Upper lobe of left lung (tissue), 6 donors: ENCODE measurements at regions not wholly inside any gene's neighbourhood (a gene's known extent, or its start where the extent isn't known, plus 50 kb on each side); places are given as distances from the start of the nearest gene placed in this dataset.

ENCODE experiments used
- ATAC-seq, 2 donors: fragments of 200-7000 bp; cut with Tn5 transposase; one replicate each; pipeline ENCODE4 v1.9.1; 2022; ENCODE audit warnings: mild to moderate bottlenecking in 2 of 2, moderate library complexity in 2 of 2; ENCODE audit not compliant: low FRiP score in 2 of 2
- DNase-seq, 2 donors: peaks; one replicate each; pipeline ENCODE4 v3.0.0-alpha.2; 2019 to 2020
- H3K27ac ChIP-seq, 4 donors: fragments of 200-600 bp; sonication (generic); one replicate each; pipeline ENCODE4 v1.5.1; 2016 to 2019
- H3K27me3 ChIP-seq, 4 donors: fragments of 200-600 bp; sonication (generic); one replicate each; pipeline ENCODE4 v1.5.1; 2017 to 2019
- H3K36me3 ChIP-seq, 4 donors: fragments of 200-600 bp; sonication (generic); one replicate each; pipeline ENCODE4 v1.5.1; 2016 to 2019
- H3K4me1 ChIP-seq, 4 donors: fragments of 200-600 bp; sonication (generic); one replicate each; pipeline ENCODE4 v1.5.1; 2018 to 2019
- H3K4me3 ChIP-seq, 4 donors: fragments of 200-600 bp; sonication (generic); one replicate each; pipeline ENCODE4 v1.5.1; 2017 to 2019; ENCODE audit warnings: mild to moderate bottlenecking in 2 of 4, moderate library complexity in 1 of 4
- H3K9me3 ChIP-seq, 4 donors: fragments of 200-600 bp; sonication (generic); one replicate each; pipeline ENCODE4 v1.5.1; 2018 to 2019
- CTCF ChIP-seq, 6 experiments: fragments of 450-650 bp in 4 of 6; fragments of 200-600 bp in 2 of 6; sonication (generic) in 2 of 6; IDR thresholded peaks; one replicate each; pipeline ENCODE4 v1.5.1; 2016 to 2019; ENCODE audit warnings: antibody characterized with exemption in 6 of 6
- EP300 ChIP-seq, 4 donors: sonication (generic); formaldehyde crosslinking; IDR thresholded peaks; one replicate each; pipeline ENCODE4 v1.5.1; 2017; ENCODE audit warnings: antibody characterized with exemption in 4 of 4, control low read depth in 2 of 4
- POLR2A ChIP-seq, 4 donors: fragments of 450-650 bp; IDR thresholded peaks; one replicate each; pipeline ENCODE4 v1.5.1; 2016 to 2017; ENCODE audit warnings: antibody characterized with exemption in 4 of 4, mild to moderate bottlenecking in 2 of 4
- POLR2AphosphoS5 ChIP-seq, 2 donors: sonication (generic); formaldehyde crosslinking; IDR thresholded peaks; one replicate each; pipeline ENCODE4 v1.5.1; 2017; ENCODE audit warnings: antibody characterized with exemption in 2 of 2
- WGBS, 2 donors: methylation state at CpG; one replicate each; pipeline ENCODE4 v1.1.5; 2017 to 2018; 5-methylcytosine and 5-hydroxymethylcytosine counted together
- donor health status: DM: no; HTN: no; CAD: no; lungs with moderate emphysema.
- donor health status: DM: no; HTN: yes; CAD: no; lungs with severe emphysema.

DNA sequence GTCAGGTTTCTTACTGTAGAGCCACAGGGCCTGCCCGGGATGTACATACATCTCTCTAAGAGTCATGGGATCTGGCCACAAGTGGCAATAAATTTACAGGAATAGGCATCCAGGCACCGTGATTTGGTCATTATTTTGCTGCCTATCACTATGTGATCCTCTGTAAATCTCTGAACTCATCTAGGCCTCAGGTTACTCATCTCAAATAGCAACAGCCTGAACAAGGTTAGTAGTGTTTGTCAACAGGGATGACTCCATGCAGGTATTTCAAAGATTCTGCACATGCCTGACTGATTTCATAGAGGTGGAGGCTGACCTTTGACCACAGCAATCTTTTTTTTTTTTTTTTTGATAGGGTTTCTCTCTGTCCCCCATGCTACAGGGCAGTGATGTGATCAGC, 88.8 kb upstream of the TBL1XR1 start:
- no peak for ATAC-seq
- Histone ChIP-seq H3K4me3 (no peak overlapping the region), H3K27ac (no peak overlapping the region), H3K9me3 (no peaks in the 10 kb centered on the region), H3K36me3 (no peaks in the 10 kb centered on the region), H3K4me1 (peaks cover 9 to 21% (median 12%) of the 10 kb centered on the region in 4 donors), H3K27me3 (no peaks in the 10 kb centered on the region)
- TF ChIP-seq POLR2A (IDR thresholded peaks at IDR 0.05) (no peak), EP300 (IDR thresholded peaks at IDR 0.05) (no peak), CTCF (IDR thresholded peaks at IDR 0.05) (no peak), POLR2AphosphoS5 (IDR thresholded peaks at IDR 0.05) (no peak)
- 89 to 93% methylated on average over 2 of the region's 2 CpGs for WGBS, 2 donors
- no peak for DNase-seq

- H3K36me3 ChIP-seq = no peaks in the 10 kb centered on the region
- no peak overlapping the region for H3K27ac ChIP-seq
- ATAC-seq = no peak
- peaks cover 9 to 13% (median 12%) of the 10 kb centered on the region in 4 donors for H3K4me1 ChIP-seq
- no peak overlapping the region for H3K4me3 ChIP-seq
- WGBS, 2 donors = 71 to 92% methylated on average over 4 of the region's 4 CpGs
- DNase-seq = no peak
- TF ChIP-seq EP300 (IDR thresholded peaks at IDR 0.05) = no peak
- TF ChIP-seq CTCF (IDR thresholded peaks at IDR 0.05) = no peak
- no peak for TF ChIP-seq POLR2AphosphoS5 (IDR thresholded peaks at IDR 0.05)
- H3K27me3 ChIP-seq = no peaks in the 10 kb centered on the region
- H3K9me3 ChIP-seq = no peaks in the 10 kb centered on the region
Measured at GRCh38 chr3:177287231-177287630, 89.9 kb upstream of the TBL1XR1 start.

- ATAC-seq (no peak), DNase-seq (no peak)
- WGBS, 2 donors = 82% methylated on average over 8 of the region's 8 CpGs
- no peak overlapping the region for H3K4me3 ChIP-seq
- H3K36me3 ChIP-seq = no peaks in the 10 kb centered on the region
- H3K27me3 ChIP-seq = no peaks in the 10 kb centered on the region
- H3K4me1 ChIP-seq = no peaks in the 10 kb centered on the region
- no peaks in the 10 kb centered on the region for H3K9me3 ChIP-seq
- H3K27ac ChIP-seq = no peak overlapping the region
- no peak for TF ChIP-seq CTCF (IDR thresholded peaks at IDR 0.05)
- TF ChIP-seq POLR2A (IDR thresholded peaks at IDR 0.05) = no peak
- TF ChIP-seq POLR2AphosphoS5 (IDR thresholded peaks at IDR 0.05) = no peak
- TF ChIP-seq EP300 (IDR thresholded peaks at IDR 0.05) = no peak
Measured at GRCh38 chr3:177290633-177291032, 93.4 kb upstream of the TBL1XR1 start.

DNA sequence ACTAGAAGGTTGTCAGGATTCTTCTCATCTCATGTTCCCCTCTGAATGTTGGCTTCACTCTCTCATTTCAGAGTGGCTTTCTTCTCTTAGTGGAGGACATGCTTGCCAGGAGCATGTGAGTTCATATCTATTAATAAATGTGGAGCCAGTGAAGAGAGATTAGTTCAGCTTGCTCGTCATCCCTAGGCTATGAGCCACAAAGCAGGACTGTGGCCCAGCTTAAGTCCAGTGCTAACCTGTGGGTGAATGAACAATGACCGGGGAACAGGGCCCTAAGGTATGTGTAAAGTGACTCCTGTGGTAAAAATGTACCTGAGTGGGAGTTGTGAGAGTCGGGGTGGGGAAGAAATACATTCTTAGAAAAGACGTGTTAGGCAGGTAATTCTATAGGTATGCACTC, 96.9 kb upstream of the TBL1XR1 start:
- peak in 1 of 2 donors; percentile 93 for ATAC-seq
- DNase-seq = no peak
- Histone ChIP-seq H3K27me3 (no peaks in the 10 kb centered on the region), H3K9me3 (no peaks in the 10 kb centered on the region), H3K4me3 (no peak overlapping the region), H3K4me1 (no peaks in the 10 kb centered on the region), H3K27ac (no peak overlapping the region), H3K36me3 (no peaks in the 10 kb centered on the region)
- WGBS, 2 donors = 77 to 86% methylated on average over 4 of the region's 4 CpGs
- TF ChIP-seq POLR2AphosphoS5 (IDR thresholded peaks at IDR 0.05) (no peak), EP300 (IDR thresholded peaks at IDR 0.05) (no peak), CTCF (IDR thresholded peaks at IDR 0.05) (no peak), POLR2A (IDR thresholded peaks at IDR 0.05) (no peak)

- ATAC-seq = no peak
- peaks cover 0 to 6% (median 5%) of the 10 kb centered on the region in 4 donors for H3K4me1 ChIP-seq
- no peak for DNase-seq
- WGBS, 2 donors = 64 to 66% methylated on average over 2 of the region's 2 CpGs
- no peaks in the 10 kb centered on the region for H3K27me3 ChIP-seq
- H3K9me3 ChIP-seq = no peaks in the 10 kb centered on the region
- no peak for TF ChIP-seq EP300 (IDR thresholded peaks at IDR 0.05)
- TF ChIP-seq POLR2AphosphoS5 (IDR thresholded peaks at IDR 0.05) = no peak
- no peak for TF ChIP-seq CTCF (IDR thresholded peaks at IDR 0.05)
- no peak for TF ChIP-seq POLR2A (IDR thresholded peaks at IDR 0.05)
- H3K27ac ChIP-seq = no peak overlapping the region
- H3K4me3 ChIP-seq = no peak overlapping the region
- H3K36me3 ChIP-seq = no peaks in the 10 kb centered on the region
Measured at GRCh38 chr3:177295116-177295515, 97.8 kb upstream of the TBL1XR1 start.
